HG02759 (cell line): ENCODE measurements at regions not wholly inside any gene's neighbourhood (a gene's known extent, or its start where the extent isn't known, plus 50 kb on each side); places are given as distances from the start of the nearest gene placed in this dataset.

Experiments
- ATAC-seq: cut with Tn5 transposase; IDR thresholded peaks from one replicate; pipeline ENCODE4 v1.9.1; 2021; ENCODE audit warnings: mild to moderate bottlenecking, moderate library complexity; ENCODE audit not compliant: unreplicated experiment

DNA sequence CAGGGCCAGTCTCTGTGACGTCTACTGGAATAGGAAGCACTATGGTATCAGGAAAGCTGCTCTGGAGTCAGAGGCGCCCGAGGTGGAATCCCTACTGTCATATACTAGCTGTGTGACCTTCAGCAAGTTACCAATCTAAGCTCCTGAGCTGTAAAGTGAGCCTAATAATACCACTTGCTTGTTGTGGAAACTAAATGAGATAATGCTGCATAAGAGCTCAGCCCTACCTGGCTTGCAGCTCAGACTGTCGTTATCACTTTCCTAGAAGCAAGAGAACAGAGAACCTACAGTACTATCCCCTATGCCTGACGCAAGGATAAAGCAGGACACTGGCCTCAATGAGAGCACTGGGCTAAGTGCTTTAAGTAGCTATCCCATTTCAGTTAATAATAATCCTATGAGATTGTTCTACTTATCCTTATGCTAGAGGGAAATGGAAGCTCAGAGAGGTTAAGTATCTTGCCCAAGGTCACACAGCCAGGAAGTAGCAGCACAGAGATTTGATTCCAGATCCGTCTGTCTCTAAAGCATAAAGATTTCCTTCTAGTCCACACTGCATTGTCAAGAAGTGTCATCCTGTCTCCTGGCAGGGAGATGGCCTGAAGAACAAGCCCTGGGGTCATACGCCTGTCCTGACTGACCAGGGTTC lies 195.2 kb downstream of the TLE3 start:
- no peak for ATAC-seq

DNA sequence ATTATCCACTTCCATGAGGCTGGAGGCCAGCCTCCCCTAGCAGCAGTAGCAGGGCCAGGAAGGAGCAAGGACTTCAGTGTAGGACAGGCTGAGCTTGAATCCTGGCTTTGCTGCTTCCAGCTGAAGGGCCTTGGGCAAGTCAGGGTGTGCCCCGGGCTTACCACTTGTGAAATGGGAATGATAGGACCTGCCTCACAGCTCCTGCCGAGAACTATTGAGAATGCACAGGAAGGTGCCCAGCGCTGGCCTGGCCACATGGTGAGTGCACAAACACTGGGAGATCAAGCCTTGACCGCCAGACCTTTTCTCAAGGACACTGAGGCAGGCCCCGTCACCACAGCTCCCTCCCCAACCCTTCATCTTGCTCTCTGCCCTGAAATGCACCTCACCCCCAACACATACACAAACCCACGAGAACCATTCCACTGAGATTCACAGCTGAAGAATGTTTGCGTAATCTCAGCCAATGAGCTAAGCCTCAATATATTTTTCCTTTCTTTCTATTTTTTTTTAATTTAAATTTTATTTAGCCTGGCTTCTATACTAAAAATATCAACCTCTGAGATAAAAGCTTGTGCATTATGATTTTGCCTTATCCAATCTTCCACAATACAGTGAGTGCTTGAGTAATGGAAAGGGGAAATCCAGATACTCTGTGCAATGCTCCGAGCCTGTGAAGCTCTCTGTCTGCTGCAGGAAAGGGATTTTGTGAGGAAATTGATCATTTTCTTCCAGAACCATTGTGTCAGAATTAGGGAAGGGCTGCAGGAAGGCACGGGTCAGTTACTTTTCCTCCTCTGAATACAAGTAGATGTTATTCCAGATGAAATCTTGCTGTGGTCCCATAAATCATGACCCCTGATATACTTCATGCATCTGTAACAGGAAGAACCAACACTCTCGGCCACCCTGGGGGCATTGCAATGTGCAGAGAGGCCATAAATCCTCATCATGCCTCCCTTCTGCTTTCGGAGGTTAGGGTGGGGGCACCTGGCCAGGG lies 193.9 kb downstream of the TLE3 start:
- ATAC-seq: no peak

GRCh38 chr15:69906256-69907185 lies 191.2 kb downstream of the TLE3 start:
- no peak for ATAC-seq

DNA sequence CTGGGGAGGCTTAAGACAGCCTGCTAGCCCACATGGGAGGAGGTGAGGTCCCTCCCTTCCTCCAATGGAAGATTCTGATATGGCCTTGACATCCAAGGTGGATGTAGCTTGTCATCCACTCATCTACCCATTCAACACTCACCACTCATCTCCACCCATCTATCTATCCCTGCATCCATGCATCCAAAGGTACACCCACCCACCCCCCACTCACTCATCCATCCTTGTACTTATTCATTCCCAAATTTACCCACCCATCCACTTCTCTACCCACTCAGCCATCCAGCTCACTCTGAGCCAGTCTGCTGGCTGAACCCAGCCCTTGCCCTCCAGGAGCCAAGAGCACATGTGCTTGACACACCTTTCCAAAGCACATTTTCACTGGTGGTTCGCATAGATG lies 189.7 kb downstream of the TLE3 start:
- no peak for ATAC-seq

GRCh38 chr15:69908590-69909420 lies 188.9 kb downstream of the TLE3 start:
- no peak for ATAC-seq

GRCh38 chr15:69909719-69910444 lies 187.8 kb downstream of the TLE3 start:
- no peak for ATAC-seq

DNA sequence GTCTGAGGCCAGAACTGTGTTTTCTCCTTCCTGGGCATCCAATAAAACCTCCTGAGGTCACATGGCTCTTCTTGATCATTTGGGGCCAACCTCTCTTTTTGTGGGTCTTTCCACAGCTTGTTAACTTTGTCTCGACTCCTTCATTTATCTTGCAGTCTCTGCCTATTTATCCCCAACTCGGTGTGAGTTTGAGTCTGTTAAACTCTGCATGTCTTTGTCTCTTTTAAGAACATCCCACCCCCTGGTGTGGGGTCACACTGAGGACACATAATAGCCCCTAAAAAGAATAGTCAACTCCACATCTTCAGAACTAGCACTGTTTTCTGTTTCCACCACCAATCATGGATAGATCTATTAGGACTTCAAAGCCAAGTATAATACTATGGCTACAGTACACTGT lies 187.2 kb downstream of the TLE3 start:
- no peak for ATAC-seq

DNA sequence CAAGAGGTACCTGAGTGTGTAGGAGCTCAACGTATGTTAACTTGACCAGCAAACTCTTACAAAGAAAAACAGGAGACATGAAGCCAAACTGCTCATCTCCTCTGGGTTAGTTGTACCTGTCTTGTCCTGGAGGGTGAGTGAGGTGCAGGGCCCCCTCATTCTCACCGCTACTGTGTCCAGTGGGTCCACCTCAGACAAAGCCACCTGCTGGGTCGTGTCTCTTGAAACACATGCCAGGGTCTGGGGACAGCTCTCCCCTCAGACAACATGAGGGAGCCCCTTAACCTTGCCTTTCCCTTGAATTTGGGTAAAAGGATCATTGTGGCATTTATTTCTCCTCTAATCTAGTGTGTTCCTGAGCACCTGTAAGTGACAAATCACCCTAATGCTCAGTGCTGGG lies 185.6 kb downstream of the TLE3 start:
- no peak for ATAC-seq

DNA sequence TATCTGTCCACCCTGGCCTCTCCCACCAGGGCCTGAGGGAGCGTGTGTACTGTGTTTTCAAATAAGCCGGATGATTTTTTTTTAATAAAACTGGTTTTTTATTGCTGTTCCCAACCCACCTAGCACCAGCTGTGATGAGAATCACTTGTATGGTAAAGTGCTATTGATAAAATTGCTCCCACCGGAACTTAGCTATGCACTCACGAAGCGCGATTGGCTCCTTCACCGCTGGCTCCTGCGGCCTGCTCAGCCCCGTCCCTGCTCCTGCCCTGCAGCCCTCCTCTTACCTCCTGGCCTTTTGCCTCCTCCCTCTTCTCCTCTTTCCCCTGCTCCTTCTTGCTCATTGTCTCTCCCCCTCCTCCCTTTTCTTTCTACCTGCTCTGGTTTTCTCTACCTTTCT lies 183.7 kb downstream of the TLE3 start:
- ATAC-seq: no peak

DNA sequence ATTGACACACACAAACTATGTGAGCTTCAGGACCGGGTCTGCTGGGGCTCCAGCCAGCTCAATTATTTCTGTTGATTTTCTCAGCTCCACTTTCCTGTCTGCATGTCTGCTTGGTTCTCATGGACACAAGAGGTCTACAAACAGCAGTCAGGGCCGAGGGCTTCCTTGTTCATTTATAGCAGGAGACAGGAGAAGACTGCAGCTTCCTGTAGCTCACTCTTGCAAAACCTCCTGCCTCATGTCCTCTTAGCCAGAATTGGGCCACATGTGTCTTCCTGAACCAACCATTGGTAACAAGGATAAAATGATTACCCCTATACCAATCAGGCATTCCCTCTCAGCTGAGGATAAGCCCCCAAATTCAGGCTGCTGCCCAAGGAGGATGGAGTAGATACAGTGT lies 182.8 kb downstream of the TLE3 start:
- no peak for ATAC-seq

DNA sequence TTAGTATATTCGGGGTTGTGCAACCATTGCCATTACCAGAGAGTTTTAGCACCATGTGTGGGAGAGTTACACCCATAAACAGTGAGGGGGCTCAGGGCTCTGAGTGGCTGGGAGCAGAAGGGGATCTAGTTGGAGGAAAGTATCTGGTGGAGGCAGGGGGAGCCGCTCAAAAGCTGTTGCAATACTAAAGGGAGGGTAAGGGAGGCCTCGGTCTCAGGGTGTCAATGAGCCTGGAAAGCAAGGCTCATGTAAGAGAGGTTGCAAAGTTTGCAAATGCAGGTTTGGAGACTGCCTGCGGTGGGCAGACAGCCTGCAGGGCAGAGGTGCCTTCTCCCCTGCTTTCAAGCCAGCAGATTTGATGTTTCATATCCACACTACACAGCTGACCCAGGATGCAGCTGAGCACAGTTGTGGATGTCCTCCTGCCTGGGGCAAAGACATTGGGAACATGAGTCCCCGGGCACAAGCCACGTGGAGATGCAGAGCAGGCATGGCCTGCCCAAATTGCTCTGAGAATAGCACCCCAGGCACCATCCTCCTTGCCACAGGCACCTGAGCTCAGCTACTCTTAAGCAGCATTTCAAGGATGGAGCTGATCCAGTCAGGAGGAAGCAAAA lies 181.4 kb downstream of the TLE3 start:
- no peak for ATAC-seq

GRCh38 chr15:69917056-69917455 lies 180.7 kb downstream of the TLE3 start:
- ATAC-seq: no peak

DNA sequence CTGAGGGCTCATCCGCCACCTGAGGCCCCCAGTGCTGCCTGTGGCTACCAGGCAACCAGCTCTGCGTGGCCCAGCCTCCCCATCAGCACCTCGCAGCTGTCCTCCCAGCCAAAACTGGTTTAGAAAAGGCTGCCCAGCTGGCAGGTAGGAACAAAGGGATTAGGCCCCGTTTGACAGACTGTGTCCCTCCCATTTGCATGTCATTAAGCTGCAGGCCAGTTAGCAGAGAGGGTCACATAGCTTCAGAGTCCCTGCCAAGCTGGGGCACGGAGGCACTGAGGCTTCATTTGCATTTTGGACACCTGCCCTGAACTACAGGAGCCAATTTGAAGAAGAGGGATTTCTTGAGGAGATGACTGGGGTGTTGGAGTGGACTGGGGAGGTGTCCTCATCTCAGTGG lies 177.9 kb downstream of the TLE3 start:
- ATAC-seq: no peak

DNA sequence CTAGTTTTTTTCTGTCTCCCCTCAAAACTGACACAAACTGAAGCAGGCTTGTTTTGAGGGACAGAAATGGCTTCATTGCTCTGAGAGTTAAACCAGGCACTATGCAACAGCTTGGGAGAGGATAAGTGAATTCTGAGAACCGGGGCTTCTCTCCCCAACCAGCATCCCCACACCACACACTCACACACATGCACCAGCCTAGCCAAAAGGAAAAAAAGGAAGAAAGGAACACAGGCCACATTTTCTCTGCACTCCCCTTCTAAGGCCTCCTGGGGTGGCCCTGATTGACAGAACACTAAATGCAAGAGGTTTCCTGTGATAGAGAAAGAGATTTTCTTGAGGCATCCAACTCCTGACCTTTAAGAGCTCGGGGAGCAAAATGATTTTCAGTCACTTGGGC lies 177.5 kb downstream of the TLE3 start:
- no peak for ATAC-seq

DNA sequence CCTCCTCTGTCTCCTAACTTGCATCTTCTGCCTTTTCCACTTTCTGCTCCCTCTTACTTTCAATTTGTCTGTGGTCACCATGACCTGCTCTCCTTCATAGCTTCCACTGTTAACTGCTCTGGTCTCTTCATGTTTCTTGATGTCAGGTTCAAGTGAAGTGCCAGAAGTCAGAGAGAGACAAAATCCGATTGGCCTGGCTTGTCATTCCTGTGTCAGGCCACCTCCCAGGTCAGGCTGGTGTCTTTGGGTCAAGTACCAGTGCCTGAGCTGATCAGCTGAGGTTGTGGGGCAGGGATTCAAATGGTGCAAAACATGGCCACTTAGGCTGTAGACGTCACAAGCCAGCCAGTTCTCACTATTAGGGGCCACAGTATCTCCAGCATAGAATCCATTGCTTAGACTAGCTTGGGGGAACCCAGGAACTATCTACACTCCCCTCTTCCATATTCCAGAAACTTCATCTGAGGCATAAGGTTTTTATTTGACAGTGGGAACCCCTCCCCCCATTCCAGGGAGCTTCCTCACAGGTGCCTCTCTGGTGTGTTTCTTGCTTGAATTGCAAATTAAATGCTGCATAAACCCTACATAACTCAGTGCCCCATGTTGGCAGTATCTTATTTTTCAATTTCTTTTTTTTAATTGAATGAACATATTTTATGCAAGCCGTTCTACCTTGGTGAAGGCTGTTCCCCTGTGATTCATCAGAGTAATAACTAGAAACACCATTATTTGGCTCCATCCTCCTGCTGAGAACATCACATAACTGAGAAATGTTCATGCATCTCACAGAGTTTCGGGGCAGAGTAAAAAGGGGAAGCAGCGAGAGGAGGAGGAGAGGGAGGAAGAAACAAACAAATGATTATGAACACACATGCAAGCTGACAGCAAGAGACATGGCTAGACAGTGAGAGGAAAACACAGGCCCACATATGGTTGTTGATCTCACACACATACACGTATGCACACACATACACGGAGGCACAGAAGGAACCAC lies 175.8 kb downstream of the TLE3 start:
- no peak for ATAC-seq

DNA sequence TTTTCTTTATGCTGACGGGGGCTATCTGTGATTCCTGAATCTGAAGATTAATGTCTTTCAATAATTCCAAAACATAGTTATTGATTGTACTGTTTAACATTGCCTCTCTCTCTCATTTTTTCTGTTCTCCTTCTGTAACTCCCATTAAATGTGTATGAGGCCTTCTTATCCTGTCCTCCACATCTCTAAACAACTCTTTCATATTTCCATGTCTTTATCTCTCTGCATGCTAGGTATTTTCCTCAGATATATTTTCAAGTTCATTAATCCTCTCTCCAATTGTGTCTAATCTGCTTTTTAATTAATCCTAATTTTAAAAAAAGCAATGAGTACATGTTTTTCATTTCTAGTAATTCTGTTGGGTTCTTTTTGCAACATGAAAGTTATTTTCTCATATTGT lies 173.2 kb downstream of the TLE3 start:
- no peak for ATAC-seq

GRCh38 chr15:69926006-69926405 lies 171.7 kb downstream of the TLE3 start:
- ATAC-seq: no peak

GRCh38 chr15:69926721-69927120 lies 171.0 kb downstream of the TLE3 start:
- no peak for ATAC-seq
